WTC11 (cell line): ENCODE measurements at regions not wholly inside any gene's neighbourhood (a gene's known extent, or its start where the extent isn't known, plus 50 kb on each side); places are given as distances from the start of the nearest gene placed in this dataset.
A peak's percentile ranks its signal among the peaks of the same experiment; 100 is the strongest.
"Not testable (repeated sequence)": the region's sequence is repeated elsewhere in the genome, so short reads cannot be mapped to it uniquely, and the experiment has no call there.

Source experiments
- ATAC-seq: fragments of 200-7000 bp; cut with Tn5 transposase; 2 replicates; pipeline ENCODE4 v1.10.0; 2021; ENCODE audit warnings: mild to moderate bottlenecking, moderate library complexity
- CTCF ChIA-PET: fragments of 300-600 bp; sonication (Branson Sonifier 250); formaldehyde crosslinking; loops from one replicate; lab custom pipeline; 2021; ENCODE audit warnings: antibody characterized with exemption; lab: Charles Lee
- POLR2A ChIA-PET: fragments of 350-600 bp; sonication (Branson Sonifier 250); formaldehyde crosslinking; loops from one replicate; lab custom pipeline; 2021; ENCODE audit warnings: antibody characterized with exemption; lab: Charles Lee
- DNase-seq: peaks from one replicate; pipeline ENCODE4 v3.0.0; 2021; ENCODE audit warnings: low spot score
- H3K27ac Mint-ChIP-seq: 2 replicates; pipeline ENCODE4 v1.8.0; 2021; ENCODE audit warnings: mixed read lengths
- H3K27me3 Mint-ChIP-seq: 2 replicates; pipeline ENCODE4 v1.8.0; 2021; ENCODE audit warnings: low read depth, mild to moderate bottlenecking, moderate library complexity, mixed read lengths
- H3K36me3 Mint-ChIP-seq: 2 replicates; pipeline ENCODE4 v1.8.0; 2021; ENCODE audit warnings: mixed read lengths
- H3K4me1 Mint-ChIP-seq: 2 replicates; pipeline ENCODE4 v1.8.0; 2022; ENCODE audit warnings: mixed read lengths
- H3K4me3 Mint-ChIP-seq: 2 replicates; pipeline ENCODE4 v1.8.0; 2021; ENCODE audit warnings: mild to moderate bottlenecking, moderate library complexity, mixed read lengths
- H3K9me3 Mint-ChIP-seq: 2 replicates; pipeline ENCODE4 v1.8.0; 2021; ENCODE audit warnings: mixed read lengths
- CBFB ChIP-seq: sonication (generic); formaldehyde crosslinking; IDR thresholded peaks from 2 replicates; pipeline ENCODE4 v1.8.1; 2022; ENCODE audit warnings: mild to moderate bottlenecking, low read depth, missing genetic modification reagents
- ETV6 ChIP-seq: sonication (generic); formaldehyde crosslinking; IDR thresholded peaks from 2 replicates; pipeline ENCODE4 v1.8.1; 2022; ENCODE audit warnings: mild to moderate bottlenecking, missing genetic modification reagents
- FOXK1 ChIP-seq: sonication (generic); formaldehyde crosslinking; IDR thresholded peaks from 2 replicates; pipeline ENCODE4 v1.8.0; 2022; ENCODE audit warnings: mild to moderate bottlenecking, moderate library complexity, missing genetic modification reagents
- GABPB1 ChIP-seq: sonication (generic); formaldehyde crosslinking; IDR thresholded peaks from 2 replicates; pipeline ENCODE4 v1.8.1; 2023; ENCODE audit warnings: mild to moderate bottlenecking, missing genetic modification reagents
- GTF2I ChIP-seq: fragments of 250-450 bp; sonication (Bioruptor Pico); conservative IDR thresholded peaks from 2 replicates; pipeline ENCODE4 v1.4.0; 2021; ENCODE audit warnings: mild to moderate bottlenecking
- JAZF1 ChIP-seq: fragments of 250-450 bp; sonication (Bioruptor Pico); IDR thresholded peaks from 2 replicates; pipeline ENCODE4 v1.9.0; 2021; ENCODE audit warnings: moderate library complexity, mild to moderate bottlenecking, inconsistent platforms
- KAT7 ChIP-seq: sonication (generic); formaldehyde crosslinking; IDR thresholded peaks from 2 replicates; pipeline ENCODE4 v1.8.1; 2023; ENCODE audit warnings: missing genetic modification reagents, mild to moderate bottlenecking, borderline replicate concordance
- NFATC4 ChIP-seq: fragments of 250-450 bp; sonication (Bioruptor Pico); IDR thresholded peaks from 2 replicates; pipeline ENCODE4 v1.9.0; 2021; ENCODE audit warnings: mild to moderate bottlenecking
- OVOL2 ChIP-seq: fragments of 250-450 bp; sonication (Bioruptor Pico); IDR thresholded peaks from 2 replicates; pipeline ENCODE4 v1.9.0; 2021; ENCODE audit warnings: mild to moderate bottlenecking, borderline replicate concordance
- PRRX2 ChIP-seq: fragments of 250-450 bp; sonication (Bioruptor Pico); IDR thresholded peaks from 2 replicates; pipeline ENCODE4 v1.8.0; 2021; ENCODE audit warnings: mild to moderate bottlenecking
- SP1 ChIP-seq: sonication (generic); formaldehyde crosslinking; conservative IDR thresholded peaks from 2 replicates; pipeline ENCODE4 v1.8.1; 2022; ENCODE audit warnings: missing genetic modification reagents
- TEAD4 ChIP-seq: sonication (generic); formaldehyde crosslinking; IDR thresholded peaks from 2 replicates; pipeline ENCODE4 v1.8.0; 2022; ENCODE audit warnings: mild to moderate bottlenecking, missing genetic modification reagents
- ZNF138 ChIP-seq: sonication (generic); formaldehyde crosslinking; conservative IDR thresholded peaks from 2 replicates; pipeline ENCODE4 v1.8.1; 2022; ENCODE audit warnings: mild to moderate bottlenecking, moderate library complexity, missing genetic modification reagents
- ZNF219 ChIP-seq: sonication (generic); formaldehyde crosslinking; IDR thresholded peaks from 2 replicates; pipeline ENCODE4 v1.8.0; 2023; ENCODE audit warnings: missing genetic modification reagents, mild to moderate bottlenecking, borderline replicate concordance
- ZNF671 ChIP-seq: fragments of 250-450 bp; sonication (Bioruptor Pico); IDR thresholded peaks from 2 replicates; pipeline ENCODE4 v1.8.0; 2021; ENCODE audit warnings: mild to moderate bottlenecking
- TF ChIP-seq, protein P1 (sequence below): sonication (generic); formaldehyde crosslinking; IDR thresholded peaks from 2 replicates; pipeline ENCODE4 v1.8.1; 2023; ENCODE audit warnings: mild to moderate bottlenecking, missing genetic modification reagents, moderate library complexity
- TF ChIP-seq, protein P2 (sequence below): fragments of 250-450 bp; sonication (Bioruptor Pico); conservative IDR thresholded peaks from 2 replicates; pipeline ENCODE4 v1.9.0; 2021; ENCODE audit warnings: mild to moderate bottlenecking
- TF ChIP-seq, protein P3 (sequence below): sonication (generic); formaldehyde crosslinking; IDR thresholded peaks from 2 replicates; pipeline ENCODE4 v1.8.1; 2022; ENCODE audit warnings: low read depth, missing genetic modification reagents, borderline replicate concordance
- TF ChIP-seq, protein P4 (sequence below): sonication (generic); formaldehyde crosslinking; conservative IDR thresholded peaks from 2 replicates; pipeline ENCODE4 v1.8.1; 2023; ENCODE audit warnings: mild to moderate bottlenecking, low read depth, missing genetic modification reagents, moderate library complexity

DNA sequence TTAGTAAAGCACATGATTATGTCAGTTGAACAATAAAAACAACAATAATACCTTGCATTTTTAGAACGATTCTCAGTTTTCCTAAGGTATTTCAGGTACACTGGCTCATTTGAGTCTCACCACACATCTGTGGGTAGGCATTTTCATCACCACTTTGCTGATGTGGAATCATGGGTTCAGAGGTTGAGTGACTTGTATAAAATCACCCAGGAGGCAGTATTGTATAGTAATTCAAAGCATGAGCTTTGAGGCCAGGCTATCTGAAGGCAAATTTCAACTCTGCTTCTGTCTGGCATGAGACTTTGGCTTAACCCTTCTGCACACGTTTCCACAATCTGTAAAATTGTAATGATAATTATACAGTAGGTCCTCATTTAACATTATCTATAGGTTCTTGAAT, 183.9 kb upstream of the CMC1 start:
- H3K4me3 Mint-ChIP-seq: peak overlapping the region; percentile 81
- H3K9me3 Mint-ChIP-seq: peaks cover 7% of the 10 kb centered on the region
- CTCF ChIA-PET: no interaction called here
- TF ChIP-seq ZNF671 (CRISPR knock-in tag) (no peak), KAT7 (CRISPR knock-in tag) (no peak), SP1 (no peak), TEAD4 (CRISPR knock-in tag) (no peak), JAZF1 (CRISPR knock-in tag) (no peak), GTF2I (CRISPR knock-in tag) (no peak), NFATC4 (no peak), FOXK1 (CRISPR knock-in tag) (no peak), CBFB (no peak), PRRX2 (CRISPR knock-in tag) (no peak), ZNF219 (no peak), ZNF138 (no peak), OVOL2 (CRISPR knock-in tag) (no peak), GABPB1 (CRISPR knock-in tag) (no peak)
- TF ChIP-seq, protein P1, sequence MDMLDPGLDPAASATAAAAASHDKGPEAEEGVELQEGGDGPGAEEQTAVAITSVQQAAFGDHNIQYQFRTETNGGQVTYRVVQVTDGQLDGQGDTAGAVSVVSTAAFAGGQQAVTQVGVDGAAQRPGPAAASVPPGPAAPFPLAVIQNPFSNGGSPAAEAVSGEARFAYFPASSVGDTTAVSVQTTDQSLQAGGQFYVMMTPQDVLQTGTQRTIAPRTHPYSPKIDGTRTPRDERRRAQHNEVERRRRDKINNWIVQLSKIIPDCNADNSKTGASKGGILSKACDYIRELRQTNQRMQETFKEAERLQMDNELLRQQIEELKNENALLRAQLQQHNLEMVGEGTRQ (CRISPR knock-in tag): no peak
- TF ChIP-seq, protein P2, sequence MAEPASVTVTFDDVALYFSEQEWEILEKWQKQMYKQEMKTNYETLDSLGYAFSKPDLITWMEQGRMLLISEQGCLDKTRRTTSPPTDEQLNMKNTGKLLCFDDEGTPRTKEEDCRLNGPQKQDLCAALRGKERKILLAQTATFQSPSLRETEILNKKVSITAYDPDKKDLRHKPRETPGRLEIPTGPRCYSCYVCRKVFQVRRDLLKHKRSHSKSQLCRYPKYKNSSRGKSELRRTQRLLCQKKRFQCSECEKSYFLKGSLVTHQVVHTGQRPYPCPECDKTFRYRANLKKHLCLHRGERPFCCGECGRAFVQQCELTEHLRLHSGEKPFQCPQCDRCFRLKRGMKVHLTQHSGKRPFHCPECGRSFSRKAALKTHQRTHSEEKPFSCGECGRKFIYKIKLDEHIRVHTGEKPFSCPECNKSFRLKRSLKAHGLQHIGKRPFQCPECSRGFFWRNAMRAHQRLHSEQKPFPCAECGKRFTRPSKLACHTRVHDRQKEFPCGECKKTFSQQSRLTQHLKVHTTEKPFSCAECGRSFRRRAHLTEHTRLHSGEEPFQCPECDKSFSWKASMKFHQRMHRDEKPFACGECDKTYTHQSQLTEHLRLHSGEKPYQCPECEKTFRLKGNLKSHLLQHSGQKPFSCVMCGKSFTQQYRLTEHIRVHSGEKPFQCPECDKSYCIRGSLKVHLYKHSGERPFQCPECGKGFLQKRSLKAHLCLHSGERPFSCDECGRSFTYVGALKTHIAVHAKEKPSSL (CRISPR knock-in tag): no peak
- TF ChIP-seq, protein P3, sequence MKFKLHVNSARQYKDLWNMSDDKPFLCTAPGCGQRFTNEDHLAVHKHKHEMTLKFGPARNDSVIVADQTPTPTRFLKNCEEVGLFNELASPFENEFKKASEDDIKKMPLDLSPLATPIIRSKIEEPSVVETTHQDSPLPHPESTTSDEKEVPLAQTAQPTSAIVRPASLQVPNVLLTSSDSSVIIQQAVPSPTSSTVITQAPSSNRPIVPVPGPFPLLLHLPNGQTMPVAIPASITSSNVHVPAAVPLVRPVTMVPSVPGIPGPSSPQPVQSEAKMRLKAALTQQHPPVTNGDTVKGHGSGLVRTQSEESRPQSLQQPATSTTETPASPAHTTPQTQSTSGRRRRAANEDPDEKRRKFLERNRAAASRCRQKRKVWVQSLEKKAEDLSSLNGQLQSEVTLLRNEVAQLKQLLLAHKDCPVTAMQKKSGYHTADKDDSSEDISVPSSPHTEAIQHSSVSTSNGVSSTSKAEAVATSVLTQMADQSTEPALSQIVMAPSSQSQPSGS (CRISPR knock-in tag): no peak
- TF ChIP-seq, protein P4, sequence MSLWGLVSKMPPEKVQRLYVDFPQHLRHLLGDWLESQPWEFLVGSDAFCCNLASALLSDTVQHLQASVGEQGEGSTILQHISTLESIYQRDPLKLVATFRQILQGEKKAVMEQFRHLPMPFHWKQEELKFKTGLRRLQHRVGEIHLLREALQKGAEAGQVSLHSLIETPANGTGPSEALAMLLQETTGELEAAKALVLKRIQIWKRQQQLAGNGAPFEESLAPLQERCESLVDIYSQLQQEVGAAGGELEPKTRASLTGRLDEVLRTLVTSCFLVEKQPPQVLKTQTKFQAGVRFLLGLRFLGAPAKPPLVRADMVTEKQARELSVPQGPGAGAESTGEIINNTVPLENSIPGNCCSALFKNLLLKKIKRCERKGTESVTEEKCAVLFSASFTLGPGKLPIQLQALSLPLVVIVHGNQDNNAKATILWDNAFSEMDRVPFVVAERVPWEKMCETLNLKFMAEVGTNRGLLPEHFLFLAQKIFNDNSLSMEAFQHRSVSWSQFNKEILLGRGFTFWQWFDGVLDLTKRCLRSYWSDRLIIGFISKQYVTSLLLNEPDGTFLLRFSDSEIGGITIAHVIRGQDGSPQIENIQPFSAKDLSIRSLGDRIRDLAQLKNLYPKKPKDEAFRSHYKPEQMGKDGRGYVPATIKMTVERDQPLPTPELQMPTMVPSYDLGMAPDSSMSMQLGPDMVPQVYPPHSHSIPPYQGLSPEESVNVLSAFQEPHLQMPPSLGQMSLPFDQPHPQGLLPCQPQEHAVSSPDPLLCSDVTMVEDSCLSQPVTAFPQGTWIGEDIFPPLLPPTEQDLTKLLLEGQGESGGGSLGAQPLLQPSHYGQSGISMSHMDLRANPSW (CRISPR knock-in tag): no peak
- POLR2A ChIA-PET: no interaction called here
- 0 out of 2 replicates have a peak, but pooled peaks cover 3% of the 10 kb centered on the region for H3K27me3 Mint-ChIP-seq
- ATAC-seq (no peak), DNase-seq (no peak)
- H3K27ac Mint-ChIP-seq: no peak overlapping the region
- H3K4me1 Mint-ChIP-seq: peaks cover 39% of the 10 kb centered on the region
- H3K36me3 Mint-ChIP-seq: peaks cover 13% of the 10 kb centered on the region

DNA sequence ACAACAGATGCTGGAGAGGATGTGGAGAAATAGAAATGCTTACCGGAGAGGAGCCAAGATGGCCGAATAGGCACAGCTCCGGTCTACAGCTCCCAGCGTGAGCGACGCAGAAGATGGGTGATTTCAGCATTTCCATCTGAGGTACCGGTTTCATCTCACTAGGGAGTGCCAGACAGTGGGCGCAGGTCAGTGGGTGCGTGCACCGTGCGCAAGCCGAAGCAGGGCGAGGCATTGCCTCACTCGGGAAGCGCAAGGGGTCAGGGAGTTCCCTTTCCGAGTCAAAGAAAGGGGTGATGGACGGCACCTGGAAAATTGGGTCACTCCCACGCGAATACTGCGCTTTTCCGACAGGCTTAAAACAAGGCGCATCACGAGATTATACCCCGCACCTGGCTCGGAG, 182.2 kb upstream of the CMC1 start:
- H3K27ac Mint-ChIP-seq: peak overlapping the region; percentile 96
- H3K27me3 Mint-ChIP-seq: not testable (repeated sequence)
- H3K36me3 Mint-ChIP-seq: peaks cover 13% of the 10 kb centered on the region

DNA sequence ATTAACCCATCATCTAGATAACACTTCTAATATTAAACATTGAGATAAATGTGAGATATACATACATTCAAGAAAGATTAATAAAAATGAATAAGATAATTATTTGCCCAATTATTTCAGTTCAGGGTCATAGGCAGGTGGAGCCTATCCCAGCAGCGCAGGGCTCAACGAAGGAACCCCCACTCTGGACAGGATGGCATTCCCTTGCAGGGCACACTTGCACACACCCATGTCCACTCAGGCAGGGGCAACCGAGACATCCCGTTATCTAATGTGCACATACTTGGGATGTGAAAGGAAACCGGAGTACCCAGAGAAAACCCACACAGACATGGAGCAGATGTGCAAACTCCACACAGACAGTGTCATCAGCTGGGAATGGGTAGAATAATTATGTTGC, 175.4 kb upstream of the CMC1 start:
- peaks cover 27% of the 10 kb centered on the region for H3K9me3 Mint-ChIP-seq
- H3K4me1 Mint-ChIP-seq: peaks cover 9% of the 10 kb centered on the region
- peaks cover 4% of the 10 kb centered on the region; the same call in 1 of the 2 replicates for H3K27me3 Mint-ChIP-seq
- H3K27ac Mint-ChIP-seq: no peak overlapping the region
- no peak for DNase-seq
- no peak overlapping the region for H3K4me3 Mint-ChIP-seq
- CTCF ChIA-PET: no interaction called here
- no peak for TF ChIP-seq ETV6 (CRISPR knock-in tag)
- peaks cover 22% of the 10 kb centered on the region for H3K36me3 Mint-ChIP-seq
- ATAC-seq: no peak
- POLR2A ChIA-PET: no interaction called here

More for the DNA sequence above, 182.2 kb upstream of the CMC1 start:
- peaks cover 35% of the 10 kb centered on the region for H3K4me1 Mint-ChIP-seq
- ATAC-seq, CTCF ChIA-PET, H3K9me3 Mint-ChIP-seq, POLR2A ChIA-PET: not testable (repeated sequence)
- H3K4me3 Mint-ChIP-seq: peak overlapping the region; percentile 81
- peak; percentile 17 for DNase-seq
